ENCODE measurements at regions not wholly inside any gene's neighbourhood (a gene's known extent, or its start where the extent isn't known, plus 50 kb on each side); places are given as distances from the start of the nearest gene placed in this dataset.

DNA sequence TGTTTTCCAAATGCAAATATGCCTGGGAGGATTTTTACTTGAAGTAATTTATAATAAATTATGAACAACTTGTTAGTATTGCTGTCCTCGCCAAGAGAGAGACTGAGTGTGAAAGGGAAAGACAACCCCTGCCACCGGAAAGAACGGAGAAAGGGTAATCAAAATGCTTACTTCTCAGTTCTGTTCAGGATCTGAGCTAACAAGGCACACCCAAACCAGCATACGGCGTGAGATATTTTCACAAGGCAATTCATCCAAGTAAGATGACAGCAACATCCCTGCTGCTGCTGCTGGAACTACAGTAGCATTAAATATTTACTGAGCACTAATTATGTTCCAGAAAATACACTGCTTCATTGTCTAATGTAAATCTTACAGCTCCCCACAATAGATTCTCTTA is 96.1 kb downstream of the KBTBD8 start (continued):
- TF ChIP-seq GABPA (IDR thresholded peaks at IDR 0.05 in 1 of 2, conservative IDR thresholded peaks at IDR 0.05 in 1 of 2) (no peak), RAD21 (IDR thresholded peaks at IDR 0.05) (no peak), FOXA2 (IDR thresholded peaks at IDR 0.05) (no peak)
- TF ChIP-seq, protein P1, sequence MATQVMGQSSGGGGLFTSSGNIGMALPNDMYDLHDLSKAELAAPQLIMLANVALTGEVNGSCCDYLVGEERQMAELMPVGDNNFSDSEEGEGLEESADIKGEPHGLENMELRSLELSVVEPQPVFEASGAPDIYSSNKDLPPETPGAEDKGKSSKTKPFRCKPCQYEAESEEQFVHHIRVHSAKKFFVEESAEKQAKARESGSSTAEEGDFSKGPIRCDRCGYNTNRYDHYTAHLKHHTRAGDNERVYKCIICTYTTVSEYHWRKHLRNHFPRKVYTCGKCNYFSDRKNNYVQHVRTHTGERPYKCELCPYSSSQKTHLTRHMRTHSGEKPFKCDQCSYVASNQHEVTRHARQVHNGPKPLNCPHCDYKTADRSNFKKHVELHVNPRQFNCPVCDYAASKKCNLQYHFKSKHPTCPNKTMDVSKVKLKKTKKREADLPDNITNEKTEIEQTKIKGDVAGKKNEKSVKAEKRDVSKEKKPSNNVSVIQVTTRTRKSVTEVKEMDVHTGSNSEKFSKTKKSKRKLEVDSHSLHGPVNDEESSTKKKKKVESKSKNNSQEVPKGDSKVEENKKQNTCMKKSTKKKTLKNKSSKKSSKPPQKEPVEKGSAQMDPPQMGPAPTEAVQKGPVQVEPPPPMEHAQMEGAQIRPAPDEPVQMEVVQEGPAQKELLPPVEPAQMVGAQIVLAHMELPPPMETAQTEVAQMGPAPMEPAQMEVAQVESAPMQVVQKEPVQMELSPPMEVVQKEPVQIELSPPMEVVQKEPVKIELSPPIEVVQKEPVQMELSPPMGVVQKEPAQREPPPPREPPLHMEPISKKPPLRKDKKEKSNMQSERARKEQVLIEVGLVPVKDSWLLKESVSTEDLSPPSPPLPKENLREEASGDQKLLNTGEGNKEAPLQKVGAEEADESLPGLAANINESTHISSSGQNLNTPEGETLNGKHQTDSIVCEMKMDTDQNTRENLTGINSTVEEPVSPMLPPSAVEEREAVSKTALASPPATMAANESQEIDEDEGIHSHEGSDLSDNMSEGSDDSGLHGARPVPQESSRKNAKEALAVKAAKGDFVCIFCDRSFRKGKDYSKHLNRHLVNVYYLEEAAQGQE (IDR thresholded peaks at IDR 0.05), result no peak

DNA sequence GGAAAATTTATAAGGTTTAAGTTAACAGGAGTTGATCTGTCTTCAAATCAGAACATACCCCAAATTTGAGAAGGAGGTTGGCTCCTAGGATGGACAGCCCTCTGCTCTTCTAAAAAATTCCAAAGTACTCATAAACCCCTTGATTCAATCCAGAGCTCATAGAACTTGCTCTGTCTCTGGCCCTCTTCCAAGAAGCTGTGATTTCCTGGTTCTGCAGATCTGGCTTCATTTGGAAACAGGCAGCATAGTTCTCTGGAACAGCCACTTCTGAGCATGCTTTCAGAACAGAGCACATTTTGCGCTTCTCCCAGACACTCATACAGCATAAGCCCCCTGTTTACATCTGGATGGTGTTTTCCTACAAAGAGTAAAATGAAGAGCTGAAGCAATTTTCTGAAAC is 96.7 kb downstream of the KBTBD8 start:
- WGBS, result 83% methylated on average over 1 of the region's 1 CpG
- TF ChIP-seq GABPA (IDR thresholded peaks at IDR 0.05 in 1 of 2, conservative IDR thresholded peaks at IDR 0.05 in 1 of 2), result no peak
- TF ChIP-seq RAD21 (IDR thresholded peaks at IDR 0.05), result no peak
- TF ChIP-seq FOXA1 (IDR thresholded peaks at IDR 0.05), result no peak
- no peak for TF ChIP-seq NR2F2 (IDR thresholded peaks at IDR 0.05)
- no peak for TF ChIP-seq FOXA2 (IDR thresholded peaks at IDR 0.05)
- TF ChIP-seq EGR1 (IDR thresholded peaks at IDR 0.05; ENCODE audit: low read depth in 2 of 2), result no peak
- no peak for TF ChIP-seq TAF1 (conservative IDR thresholded peaks at IDR 0.05)
- TF ChIP-seq, protein P2, sequence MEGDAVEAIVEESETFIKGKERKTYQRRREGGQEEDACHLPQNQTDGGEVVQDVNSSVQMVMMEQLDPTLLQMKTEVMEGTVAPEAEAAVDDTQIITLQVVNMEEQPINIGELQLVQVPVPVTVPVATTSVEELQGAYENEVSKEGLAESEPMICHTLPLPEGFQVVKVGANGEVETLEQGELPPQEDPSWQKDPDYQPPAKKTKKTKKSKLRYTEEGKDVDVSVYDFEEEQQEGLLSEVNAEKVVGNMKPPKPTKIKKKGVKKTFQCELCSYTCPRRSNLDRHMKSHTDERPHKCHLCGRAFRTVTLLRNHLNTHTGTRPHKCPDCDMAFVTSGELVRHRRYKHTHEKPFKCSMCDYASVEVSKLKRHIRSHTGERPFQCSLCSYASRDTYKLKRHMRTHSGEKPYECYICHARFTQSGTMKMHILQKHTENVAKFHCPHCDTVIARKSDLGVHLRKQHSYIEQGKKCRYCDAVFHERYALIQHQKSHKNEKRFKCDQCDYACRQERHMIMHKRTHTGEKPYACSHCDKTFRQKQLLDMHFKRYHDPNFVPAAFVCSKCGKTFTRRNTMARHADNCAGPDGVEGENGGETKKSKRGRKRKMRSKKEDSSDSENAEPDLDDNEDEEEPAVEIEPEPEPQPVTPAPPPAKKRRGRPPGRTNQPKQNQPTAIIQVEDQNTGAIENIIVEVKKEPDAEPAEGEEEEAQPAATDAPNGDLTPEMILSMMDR (IDR thresholded peaks at IDR 0.05; ENCODE audit: low read depth, low read length, missing input control), result no peak
- Histone ChIP-seq H3K36me3 (ENCODE audit: control insufficient read depth in 4 of 4, insufficient read depth in 3 of 4, low read depth in 1 of 4, low read length in 3 of 4) (no peaks in the 10 kb centered on the region), H3K4me1 (ENCODE audit: control insufficient read depth in 4 of 4, insufficient read depth in 4 of 4, low read length in 3 of 4) (no peaks in the 10 kb centered on the region), H3K9ac (ENCODE audit: low read depth in 1 of 2, low read length in 2 of 2) (no peak overlapping the region), H3K9me3 (ENCODE audit: control insufficient read depth in 4 of 4, low read length in 3 of 4) (no peaks in the 10 kb centered on the region), H3K27ac (ENCODE audit: low read depth in 1 of 2, low read length in 2 of 2) (no peak overlapping the region), H3K27me3 (ENCODE audit: control insufficient read depth in 4 of 4, insufficient read depth in 4 of 4, low read length in 3 of 4) (no peaks in the 10 kb centered on the region), H3K4me3 (ENCODE audit: low read depth in 1 of 3, low read length in 3 of 3) (no peak overlapping the region)
- no peak for DNase-seq (ENCODE audit: low spot score)

DNA sequence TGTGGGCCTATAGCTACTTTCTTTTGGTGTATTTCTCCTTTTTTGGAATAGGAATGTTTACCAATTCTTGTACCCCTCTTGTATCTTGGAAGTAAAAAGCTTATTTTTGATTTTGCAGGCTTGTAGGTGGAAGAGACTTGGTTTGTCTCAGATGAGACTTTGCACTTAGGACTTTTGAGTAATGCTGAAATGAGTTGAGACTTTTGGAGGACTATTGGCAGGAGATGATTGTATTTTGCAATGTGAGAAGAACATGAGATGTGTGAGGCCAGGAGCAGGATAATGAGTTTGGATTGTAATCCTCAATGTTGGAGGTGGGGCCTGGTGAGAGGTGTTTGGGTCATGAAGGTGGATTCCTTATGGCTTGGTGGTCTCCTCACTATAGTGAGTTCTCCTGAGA is 106.3 kb downstream of the KBTBD8 start:
- Histone ChIP-seq H3K9me3 (ENCODE audit: control insufficient read depth in 4 of 4, low read length in 3 of 4) (no peaks in the 10 kb centered on the region), H3K4me3 (ENCODE audit: low read depth in 1 of 3, low read length in 3 of 3) (no peak overlapping the region), H3K4me1 (ENCODE audit: control insufficient read depth in 4 of 4, insufficient read depth in 4 of 4, low read length in 3 of 4) (no peaks in the 10 kb centered on the region), H3K9ac (ENCODE audit: low read depth in 1 of 2, low read length in 2 of 2) (no peak overlapping the region), H3K27ac (ENCODE audit: low read depth in 1 of 2, low read length in 2 of 2) (no peak overlapping the region), H3K36me3 (ENCODE audit: control insufficient read depth in 4 of 4, insufficient read depth in 3 of 4, low read depth in 1 of 4, low read length in 3 of 4) (no peaks in the 10 kb centered on the region), H3K27me3 (ENCODE audit: control insufficient read depth in 4 of 4, insufficient read depth in 4 of 4, low read length in 3 of 4) (no peaks in the 10 kb centered on the region)
- DNase-seq (ENCODE audit: low spot score), result no peak
- TF ChIP-seq HNF4A (conservative IDR thresholded peaks at IDR 0.05) (no peak), GABPA (IDR thresholded peaks at IDR 0.05 in 1 of 2, conservative IDR thresholded peaks at IDR 0.05 in 1 of 2) (no peak)

DNA sequence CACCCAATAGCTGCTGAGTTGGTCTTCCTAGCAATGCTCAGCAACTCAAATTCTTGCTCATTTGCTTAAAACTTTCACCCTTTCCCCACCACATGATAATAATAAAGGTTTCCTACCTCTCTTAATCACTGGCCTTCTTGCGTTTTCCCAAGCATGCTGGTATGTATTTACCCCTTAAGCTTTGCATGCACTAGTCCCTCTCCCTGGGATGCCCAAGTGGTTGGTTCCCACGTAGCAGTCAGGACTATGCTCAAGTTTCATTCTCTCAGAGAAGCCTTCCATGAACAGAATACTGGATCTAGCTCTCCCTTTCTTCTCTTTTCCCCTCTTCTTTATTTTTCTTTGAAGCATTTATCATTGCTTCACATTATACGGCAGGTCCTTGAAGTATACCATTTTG is 108.8 kb downstream of the KBTBD8 start:
- 64% methylated on average over 3 of the region's 3 CpGs for WGBS

More for the DNA sequence above, 108.8 kb downstream of the KBTBD8 start:
- Histone ChIP-seq H3K9me3 (ENCODE audit: control insufficient read depth in 4 of 4, low read length in 3 of 4) (no peaks in the 10 kb centered on the region), H3K4me1 (ENCODE audit: control insufficient read depth in 4 of 4, insufficient read depth in 4 of 4, low read length in 3 of 4) (no peaks in the 10 kb centered on the region), H3K27ac (ENCODE audit: low read depth in 1 of 2, low read length in 2 of 2) (no peak overlapping the region), H3K4me3 (ENCODE audit: low read depth in 1 of 3, low read length in 3 of 3) (no peak overlapping the region), H3K36me3 (ENCODE audit: control insufficient read depth in 4 of 4, insufficient read depth in 3 of 4, low read depth in 1 of 4, low read length in 3 of 4) (no peaks in the 10 kb centered on the region), H3K27me3 (ENCODE audit: control insufficient read depth in 4 of 4, insufficient read depth in 4 of 4, low read length in 3 of 4) (no peaks in the 10 kb centered on the region), H3K9ac (ENCODE audit: low read depth in 1 of 2, low read length in 2 of 2) (no peak overlapping the region)
- no peak for DNase-seq (ENCODE audit: low spot score)
- TF ChIP-seq, protein P3, sequence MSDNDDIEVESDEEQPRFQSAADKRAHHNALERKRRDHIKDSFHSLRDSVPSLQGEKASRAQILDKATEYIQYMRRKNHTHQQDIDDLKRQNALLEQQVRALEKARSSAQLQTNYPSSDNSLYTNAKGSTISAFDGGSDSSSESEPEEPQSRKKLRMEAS (IDR thresholded peaks at IDR 0.05), result no peak
- TF ChIP-seq RXRA (IDR thresholded peaks at IDR 0.05), result no peak
- TF ChIP-seq FOXA1 (IDR thresholded peaks at IDR 0.05), result no peak
- no peak for TF ChIP-seq RAD21 (IDR thresholded peaks at IDR 0.05)
- TF ChIP-seq, protein P2 (IDR thresholded peaks at IDR 0.05; ENCODE audit: low read depth, low read length, missing input control), result no peak
- TF ChIP-seq, protein P4, sequence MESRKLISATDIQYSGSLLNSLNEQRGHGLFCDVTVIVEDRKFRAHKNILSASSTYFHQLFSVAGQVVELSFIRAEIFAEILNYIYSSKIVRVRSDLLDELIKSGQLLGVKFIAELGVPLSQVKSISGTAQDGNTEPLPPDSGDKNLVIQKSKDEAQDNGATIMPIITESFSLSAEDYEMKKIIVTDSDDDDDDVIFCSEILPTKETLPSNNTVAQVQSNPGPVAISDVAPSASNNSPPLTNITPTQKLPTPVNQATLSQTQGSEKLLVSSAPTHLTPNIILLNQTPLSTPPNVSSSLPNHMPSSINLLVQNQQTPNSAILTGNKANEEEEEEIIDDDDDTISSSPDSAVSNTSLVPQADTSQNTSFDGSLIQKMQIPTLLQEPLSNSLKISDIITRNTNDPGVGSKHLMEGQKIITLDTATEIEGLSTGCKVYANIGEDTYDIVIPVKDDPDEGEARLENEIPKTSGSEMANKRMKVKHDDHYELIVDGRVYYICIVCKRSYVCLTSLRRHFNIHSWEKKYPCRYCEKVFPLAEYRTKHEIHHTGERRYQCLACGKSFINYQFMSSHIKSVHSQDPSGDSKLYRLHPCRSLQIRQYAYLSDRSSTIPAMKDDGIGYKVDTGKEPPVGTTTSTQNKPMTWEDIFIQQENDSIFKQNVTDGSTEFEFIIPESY (IDR thresholded peaks at IDR 0.05), result no peak
- TF ChIP-seq FOXA2 (IDR thresholded peaks at IDR 0.05), result no peak
- TF ChIP-seq NR2F2 (IDR thresholded peaks at IDR 0.05), result no peak
- TF ChIP-seq JUND (IDR thresholded peaks at IDR 0.05), result no peak
- no peak for TF ChIP-seq SP1 (IDR thresholded peaks at IDR 0.05)
- TF ChIP-seq HNF4G (IDR thresholded peaks at IDR 0.05), result no peak
- TF ChIP-seq, protein P5, sequence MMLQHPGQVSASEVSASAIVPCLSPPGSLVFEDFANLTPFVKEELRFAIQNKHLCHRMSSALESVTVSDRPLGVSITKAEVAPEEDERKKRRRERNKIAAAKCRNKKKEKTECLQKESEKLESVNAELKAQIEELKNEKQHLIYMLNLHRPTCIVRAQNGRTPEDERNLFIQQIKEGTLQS (IDR thresholded peaks at IDR 0.05), result no peak
